HEK293 (cell line): ENCODE measurements at regions not wholly inside any gene's neighbourhood (a gene's known extent, or its start where the extent isn't known, plus 50 kb on each side); places are given as distances from the start of the nearest gene placed in this dataset.

ENCODE experiments used
- CTCF ChIA-PET: fragments of 350-600 bp; formaldehyde crosslinking; extraction: SDS; loops from one replicate; lab custom pipeline; 2021; ENCODE audit warnings: antibody characterized with exemption; lab: Yijun Ruan, JAX
- POLR2A ChIA-PET: fragments of 300-600 bp; formaldehyde crosslinking; extraction: SDS; loops from one replicate; lab custom pipeline; 2020; ENCODE audit warnings: antibody characterized with exemption, inconsistent platforms; lab: Yijun Ruan, JAX
- H3K27ac ChIP-seq: fragments of 200-500 bp; sonication (Bioruptor generic); 2 replicates; pipeline ENCODE4 v1.5.1; 2014; ENCODE audit warnings: low read depth, low read length, control low read depth, inconsistent platforms; ENCODE audit errors: extremely low read depth
- H3K36me3 ChIP-seq, 2 experiments: fragments of 200-500 bp in 1 of 2; sonication (Bioruptor generic) in 1 of 2; 1 replicate in 1 of 2; 2 replicates in 1 of 2; pipeline ENCODE4 v1.5.1; 2014 to 2017; ENCODE audit warnings: inconsistent platforms in 2 of 2, low read length in 2 of 2; ENCODE audit not compliant: control insufficient read depth in 2 of 2, insufficient read depth in 1 of 2
- H3K4me1 ChIP-seq: fragments of 200-500 bp; sonication (Bioruptor generic); 2 replicates; pipeline ENCODE4 v1.5.1; 2014; ENCODE audit warnings: mild to moderate bottlenecking, low read length, inconsistent platforms; ENCODE audit not compliant: control insufficient read depth, insufficient read depth
- H3K4me3 ChIP-seq: 2 replicates; pipeline ENCODE4 v1.5.1; 2011; ENCODE audit warnings: low read depth, mild to moderate bottlenecking, control low read depth, low read length, moderate library complexity
- H3K9me3 ChIP-seq: fragments of 200-500 bp; sonication (Bioruptor generic); 2 replicates; pipeline ENCODE4 v1.5.1; 2014; ENCODE audit warnings: low read depth, low read length, inconsistent platforms; ENCODE audit not compliant: control insufficient read depth, insufficient read depth
- AEBP2 ChIP-seq: fragments of 450-650 bp; formaldehyde crosslinking; IDR thresholded peaks from 2 replicates; pipeline ENCODE4 v1.5.1; 2016; ENCODE audit warnings: missing biosample characterization, missing genetic modification characterization, borderline replicate concordance
- BCL11A ChIP-seq: fragments of 450-650 bp; formaldehyde crosslinking; IDR thresholded peaks from 2 replicates; pipeline ENCODE4 v1.5.1; 2016; ENCODE audit warnings: low read depth, missing biosample characterization, missing genetic modification characterization
- GLIS1 ChIP-seq: fragments of 450-650 bp; formaldehyde crosslinking; IDR thresholded peaks from 2 replicates; pipeline ENCODE4 v1.5.1; 2016; ENCODE audit warnings: missing biosample characterization, missing genetic modification characterization
- GLIS2 ChIP-seq: fragments of 450-650 bp; formaldehyde crosslinking; IDR thresholded peaks from 2 replicates; pipeline ENCODE4 v1.5.1; 2016; ENCODE audit warnings: missing biosample characterization, missing genetic modification characterization
- HOXC10 ChIP-seq: sonication (generic); formaldehyde crosslinking; IDR thresholded peaks from 2 replicates; pipeline ENCODE4 v1.8.1; 2023; ENCODE audit warnings: mild to moderate bottlenecking, missing genetic modification reagents
- HOXD13 ChIP-seq: sonication (generic); formaldehyde crosslinking; IDR thresholded peaks from 2 replicates; pipeline ENCODE4 v1.8.0; 2022; ENCODE audit warnings: missing genetic modification reagents, borderline replicate concordance
- KLF9 ChIP-seq: fragments of 450-650 bp; formaldehyde crosslinking; IDR thresholded peaks from 2 replicates; pipeline ENCODE4 v1.5.1; 2016; ENCODE audit warnings: missing biosample characterization, missing genetic modification characterization, low read depth
- MYNN ChIP-seq: fragments of 450-650 bp; formaldehyde crosslinking; IDR thresholded peaks from 2 replicates; pipeline ENCODE4 v1.5.1; 2016; ENCODE audit warnings: missing biosample characterization, missing genetic modification characterization, borderline replicate concordance
- PRDM1 ChIP-seq: fragments of 450-650 bp; formaldehyde crosslinking; IDR thresholded peaks from 2 replicates; pipeline ENCODE4; 2016; ENCODE audit warnings: missing biosample characterization, missing genetic modification characterization
- RBAK ChIP-seq: fragments of 450-650 bp; formaldehyde crosslinking; IDR thresholded peaks from 2 replicates; pipeline ENCODE4 v1.5.1; 2016; ENCODE audit warnings: missing biosample characterization, missing genetic modification characterization
- YY2 ChIP-seq: fragments of 450-650 bp; formaldehyde crosslinking; IDR thresholded peaks from 2 replicates; pipeline ENCODE4 v1.5.1; 2016; ENCODE audit warnings: missing biosample characterization, missing genetic modification characterization
- ZBTB44 ChIP-seq: fragments of 450-650 bp; IDR thresholded peaks from 2 replicates; pipeline ENCODE4 v1.5.1; 2018; ENCODE audit warnings: missing biosample characterization, mild to moderate bottlenecking, missing genetic modification characterization
- ZFHX2 ChIP-seq: fragments of 450-650 bp; formaldehyde crosslinking; conservative IDR thresholded peaks from 2 replicates; pipeline ENCODE4 v1.5.1; 2016; ENCODE audit warnings: missing biosample characterization, missing genetic modification characterization
- ZFP3 ChIP-seq: fragments of 450-650 bp; formaldehyde crosslinking; IDR thresholded peaks from 2 replicates; pipeline ENCODE4 v1.5.1; 2016; ENCODE audit warnings: low read depth, missing biosample characterization, missing genetic modification characterization
- ZNF10 ChIP-seq: fragments of 450-650 bp; formaldehyde crosslinking; IDR thresholded peaks from 2 replicates; pipeline ENCODE4 v1.5.1; 2017; ENCODE audit warnings: missing biosample characterization, missing genetic modification characterization
- ZNF112 ChIP-seq: fragments of 450-650 bp; formaldehyde crosslinking; IDR thresholded peaks from 2 replicates; pipeline ENCODE4 v1.5.0; 2017; ENCODE audit warnings: missing biosample characterization, missing genetic modification characterization
- ZNF169 ChIP-seq: fragments of 450-650 bp; formaldehyde crosslinking; IDR thresholded peaks from 2 replicates; pipeline ENCODE4 v1.5.1; 2016; ENCODE audit warnings: missing biosample characterization, missing genetic modification characterization
- ZNF366 ChIP-seq: fragments of 450-650 bp; formaldehyde crosslinking; conservative IDR thresholded peaks from 2 replicates; pipeline ENCODE4 v1.5.1; 2016; ENCODE audit warnings: missing biosample characterization, missing genetic modification characterization
- ZNF561 ChIP-seq: fragments of 450-650 bp; IDR thresholded peaks from 2 replicates; pipeline ENCODE4 v1.5.1; 2018; ENCODE audit warnings: missing biosample characterization, missing genetic modification characterization, borderline replicate concordance
- ZNF571 ChIP-seq: fragments of 450-650 bp; formaldehyde crosslinking; IDR thresholded peaks from 2 replicates; pipeline ENCODE4 v1.5.0; 2017; ENCODE audit warnings: missing biosample characterization, missing genetic modification characterization
- ZNF580 ChIP-seq: fragments of 450-650 bp; formaldehyde crosslinking; IDR thresholded peaks from 2 replicates; pipeline ENCODE4 v1.5.1; 2016; ENCODE audit warnings: missing biosample characterization, missing genetic modification characterization
- ZNF585B ChIP-seq: fragments of 450-650 bp; formaldehyde crosslinking; IDR thresholded peaks from 2 replicates; pipeline ENCODE4 v1.5.1; 2016; ENCODE audit warnings: missing biosample characterization, missing genetic modification characterization
- ZNF600 ChIP-seq: fragments of 450-650 bp; formaldehyde crosslinking; IDR thresholded peaks from 2 replicates; pipeline ENCODE4 v1.5.1; 2016; ENCODE audit warnings: missing biosample characterization, missing genetic modification characterization
- ZNF623 ChIP-seq: fragments of 450-650 bp; formaldehyde crosslinking; IDR thresholded peaks from 2 replicates; pipeline ENCODE4 v1.5.1; 2016; ENCODE audit warnings: missing biosample characterization, missing genetic modification characterization
- ZNF654 ChIP-seq: fragments of 450-650 bp; formaldehyde crosslinking; IDR thresholded peaks from 2 replicates; pipeline ENCODE4 v1.5.1; 2016; ENCODE audit warnings: low read depth, missing biosample characterization, missing genetic modification characterization
- ZNF664 ChIP-seq: fragments of 450-650 bp; formaldehyde crosslinking; IDR thresholded peaks from 2 replicates; pipeline ENCODE4 v1.5.1; 2016; ENCODE audit warnings: missing biosample characterization, missing genetic modification characterization
- ZNF701 ChIP-seq: fragments of 450-650 bp; formaldehyde crosslinking; IDR thresholded peaks from 2 replicates; pipeline ENCODE4 v1.5.1; 2016; ENCODE audit warnings: missing biosample characterization, missing genetic modification characterization
- ZNF785 ChIP-seq: fragments of 450-650 bp; formaldehyde crosslinking; IDR thresholded peaks from 2 replicates; pipeline ENCODE4 v1.5.1; 2016; ENCODE audit warnings: missing biosample characterization, missing genetic modification characterization
- ZNF830 ChIP-seq: fragments of 450-650 bp; IDR thresholded peaks from 2 replicates; pipeline ENCODE4 v1.5.0; 2018; ENCODE audit warnings: missing biosample characterization, missing genetic modification characterization, low read depth, mild to moderate bottlenecking, moderate library complexity
- ZSCAN23 ChIP-seq: fragments of 450-650 bp; formaldehyde crosslinking; IDR thresholded peaks from 2 replicates; pipeline ENCODE4 v1.5.1; 2016; ENCODE audit warnings: missing biosample characterization, missing genetic modification characterization

- H3K4me3 ChIP-seq = no peak overlapping the region
- no peaks in the 10 kb centered on the region for H3K9me3 ChIP-seq
- H3K4me1 ChIP-seq = no peaks in the 10 kb centered on the region
- H3K27ac ChIP-seq = no peak overlapping the region
- CTCF ChIA-PET = interaction anchor here (0.8 to 3.5 kb wide), 14 partner anchors 11 to 467 kb away, joined by 3 to 29 read pairs (median 6); no protein-coding TSS in a partner anchor
- no peaks in the 10 kb centered on the region for H3K36me3 ChIP-seq
- TF ChIP-seq ZNF785 (tag by site-specific recombination) = no peak
- TF ChIP-seq ZFHX2 = no peak
- TF ChIP-seq ZNF585B (tag by site-specific recombination) = no peak
- TF ChIP-seq ZNF664 (tag by site-specific recombination) = peak; percentile 90
- no peak for TF ChIP-seq ZNF112 (tag by site-specific recombination)
- TF ChIP-seq ZNF830 (tag by site-specific recombination) = no peak
- TF ChIP-seq MYNN (tag by site-specific recombination) = no peak
- no peak for TF ChIP-seq ZNF571
- POLR2A ChIA-PET = no interaction called here
These were observed 139.7 kb upstream of the CIBAR2 start for GRCh38 chr16:85252014-85252413.

GRCh38 chr16:85252461-85252860 is 140.2 kb upstream of the CIBAR2 start:
- no peaks in the 10 kb centered on the region for H3K36me3 ChIP-seq
- H3K4me3 ChIP-seq = no peak overlapping the region
- ChIA-PET POLR2A (interaction anchor here (0.7 kb wide), 1 partner anchor 11 kb away, joined by 4 read pairs; no protein-coding TSS in a partner anchor), CTCF (interaction anchor here (0.8 to 3.5 kb wide), 16 partner anchors 11 to 466 kb away, joined by 3 to 29 read pairs (median 4); no protein-coding TSS in a partner anchor)
- H3K27ac ChIP-seq = no peak overlapping the region
- no peaks in the 10 kb centered on the region for H3K9me3 ChIP-seq
- no peaks in the 10 kb centered on the region for H3K4me1 ChIP-seq
- TF ChIP-seq PRDM1 (tag by site-specific recombination) (no peak), BCL11A (tag by site-specific recombination) (no peak), ZNF701 (tag by site-specific recombination) (no peak), ZNF366 (tag by site-specific recombination) (no peak), RBAK (tag by site-specific recombination) (no peak), HOXC10 (no peak), ZNF561 (tag by site-specific recombination) (no peak)

GRCh38 chr16:85253084-85253941 is 141.0 kb upstream of the CIBAR2 start:
- Histone ChIP-seq H3K4me1 (no peaks in the 10 kb centered on the region), H3K27ac (no peak overlapping the region), H3K36me3 (no peaks in the 10 kb centered on the region), H3K4me3 (no peak overlapping the region), H3K9me3 (no peaks in the 10 kb centered on the region)
- CTCF ChIA-PET = interaction anchor here (0.6 to 3.5 kb wide), 28 partner anchors 8 to 466 kb away, joined by 3 to 29 read pairs (median 4); no protein-coding TSS in a partner anchor
- POLR2A ChIA-PET = interaction anchor here (0.7 kb wide), 1 partner anchor 12 kb away, joined by 4 read pairs; no protein-coding TSS in a partner anchor
- no peak for TF ChIP-seq ZNF10 (tag by site-specific recombination)
- 0 out of 2 replicates have a peak, but pooled peaks have one; percentile 23 for TF ChIP-seq ZNF600 (tag by site-specific recombination)
- peak; percentile 93 for TF ChIP-seq ZNF623 (tag by site-specific recombination)
- 0 out of 2 replicates have a peak, but pooled peaks have one; percentile 23 for TF ChIP-seq YY2
- peak; percentile 66 for TF ChIP-seq GLIS1 (tag by site-specific recombination)
- no peak for TF ChIP-seq HOXD13 (CRISPR knock-in tag)
- peak; percentile 37; the same call in 1 of the 2 replicates for TF ChIP-seq ZBTB44 (tag by site-specific recombination)
- no peak for TF ChIP-seq ZFP3 (tag by site-specific recombination)
- no peak for TF ChIP-seq ZSCAN23 (tag by site-specific recombination)
- peak; percentile 49; the same call in 1 of the 2 replicates for TF ChIP-seq GLIS2 (tag by site-specific recombination)
- TF ChIP-seq KLF9 (tag by site-specific recombination) = no peak
- TF ChIP-seq AEBP2 = no peak
- TF ChIP-seq ZNF654 = peak; percentile 30
- no peak for TF ChIP-seq ZNF580 (tag by site-specific recombination)
- no peak for TF ChIP-seq ZNF169
